Caco-2 (cell line): ENCODE measurements at regions not wholly inside any gene's neighbourhood (a gene's known extent, or its start where the extent isn't known, plus 50 kb on each side); places are given as distances from the start of the nearest gene placed in this dataset.
"Not testable (repeated sequence)": the region's sequence is repeated elsewhere in the genome, so short reads cannot be mapped to it uniquely, and the experiment has no call there.

Source experiments
- BruUV-seq: library from RNA; stranded (reverse); fragments of 400-500 nt; replicated peaks from 2 replicates; lab custom pipeline; 2021; lab: Mats Ljungman, UMichigan
- CTCF ChIA-PET: fragments of 300-600 bp; sonication (Branson Sonifier 250); formaldehyde crosslinking; loops from one replicate; lab custom pipeline; 2022; ENCODE audit warnings: antibody characterized with exemption; lab: Charles Lee
- POLR2A ChIA-PET: fragments of 300-600 bp; sonication (Branson Sonifier 250); formaldehyde crosslinking; loops from one replicate; lab custom pipeline; 2022; ENCODE audit warnings: antibody characterized with exemption; lab: Charles Lee
- DNase-seq, 2 experiments: peaks; one replicate each; pipeline versions ENCODE4 v3.0.0 to v3.0.0-alpha.2; 2020 to 2022
- H3K27me3 ChIP-seq: replicated peaks from 2 replicates; pipeline ENCODE4 v1.6.0; 2011; ENCODE audit warnings: low read length; ENCODE audit not compliant: control insufficient read depth, insufficient read depth
- H3K36me3 ChIP-seq: 2 replicates; pipeline ENCODE4 v1.5.1; 2011; ENCODE audit warnings: low read length; ENCODE audit not compliant: control insufficient read depth, insufficient read depth
- H3K4me1 ChIP-seq: fragments of 250-450 bp; sonication (Bioruptor Pico); 2 replicates; pipeline ENCODE4 v1.5.1; 2020; ENCODE audit warnings: mild to moderate bottlenecking
- H3K4me3 ChIP-seq: 2 replicates; pipeline ENCODE4 v1.5.1; 2011; ENCODE audit warnings: low read depth, mild to moderate bottlenecking, control low read depth, low read length
- H3K9me3 ChIP-seq: fragments of 250-450 bp; sonication (Bioruptor Pico); 2 replicates; pipeline ENCODE4 v1.5.1; 2020; ENCODE audit warnings: mild to moderate bottlenecking, moderate library complexity
- H3K27ac Mint-ChIP-seq: one replicate; pipeline ENCODE4 v1.8.0; 2022; ENCODE audit warnings: mixed read lengths; ENCODE audit not compliant: unreplicated experiment
- H3K27me3 Mint-ChIP-seq: one replicate; pipeline ENCODE4 v1.8.0; 2022; ENCODE audit warnings: mixed read lengths; ENCODE audit not compliant: insufficient read depth, unreplicated experiment
- H3K36me3 Mint-ChIP-seq: one replicate; pipeline ENCODE4 v1.8.0; 2022; ENCODE audit warnings: mild to moderate bottlenecking, mixed read lengths; ENCODE audit not compliant: insufficient read depth, unreplicated experiment
- H3K4me1 Mint-ChIP-seq: one replicate; pipeline ENCODE4 v1.8.0; 2022; ENCODE audit warnings: low read depth, mixed read lengths; ENCODE audit not compliant: unreplicated experiment
- H3K4me3 Mint-ChIP-seq: one replicate; pipeline ENCODE4 v1.8.0; 2022; ENCODE audit warnings: mild to moderate bottlenecking, moderate library complexity, mixed read lengths; ENCODE audit not compliant: unreplicated experiment
- H3K9me3 Mint-ChIP-seq: one replicate; pipeline ENCODE4 v1.8.0; 2022; ENCODE audit warnings: mixed read lengths; ENCODE audit not compliant: unreplicated experiment
- CTCF ChIP-seq, 2 experiments: fragments of 200-600 bp in 1 of 2; IDR thresholded peaks; 1 replicate in 1 of 2; 2 replicates in 1 of 2; pipeline versions ENCODE4 v1.5.1 to v1.8.0; 2011 to 2022; ENCODE audit warnings: antibody characterized with exemption in 1 of 2, control low read depth in 1 of 2, inconsistent platforms in 1 of 2, low read depth in 1 of 2, low read length in 1 of 2, mild to moderate bottlenecking in 1 of 2, moderate library complexity in 1 of 2; ENCODE audit not compliant: insufficient read depth in 1 of 2, severe bottlenecking in 1 of 2, unreplicated experiment in 1 of 2
- intact Hi-C: fragments of 100-400 bp; cut with micrococcal nuclease; formaldehyde crosslinking; loops from one replicate; pipeline ENCODE4 v1.10.0; 2022; ENCODE audit not compliant: unreplicated experiment

GRCh38 chr12:38204831-38205230, 111.7 kb upstream of the ALG10B start:
- H3K4me1 ChIP-seq, result no peaks in the 10 kb centered on the region
- H3K4me3 ChIP-seq, result no peak overlapping the region
- no TSS peak for BruUV-seq
- Mint-ChIP-seq H3K4me1 (no peaks in the 10 kb centered on the region), H3K36me3 (no peaks in the 10 kb centered on the region), H3K27me3 (no peaks in the 10 kb centered on the region), H3K4me3 (no peak overlapping the region), H3K27ac (no peak overlapping the region), H3K9me3 (peaks cover under 1% of the 10 kb centered on the region)
- ChIA-PET POLR2A (no interaction called here), CTCF (no interaction called here)
- intact Hi-C loops, result no loop called here
- no peaks in the 10 kb centered on the region for H3K27me3 ChIP-seq
- H3K36me3 ChIP-seq, result no peaks in the 10 kb centered on the region
- no peaks in the 10 kb centered on the region for H3K9me3 ChIP-seq
- DNase-seq, result no peak
- no peak for TF ChIP-seq CTCF (IDR thresholded peaks at IDR 0.05; ENCODE audit: insufficient read depth in 1 of 2, low read depth in 1 of 2, low read length in 1 of 2, severe bottlenecking in 1 of 2, unreplicated experiment in 1 of 2)

- H3K9me3 Mint-ChIP-seq, result no peaks in the 10 kb centered on the region
- POLR2A ChIA-PET, result no interaction called here
Measured at GRCh38 chr12:38222011-38222410, 94.6 kb upstream of the ALG10B start.

DNA sequence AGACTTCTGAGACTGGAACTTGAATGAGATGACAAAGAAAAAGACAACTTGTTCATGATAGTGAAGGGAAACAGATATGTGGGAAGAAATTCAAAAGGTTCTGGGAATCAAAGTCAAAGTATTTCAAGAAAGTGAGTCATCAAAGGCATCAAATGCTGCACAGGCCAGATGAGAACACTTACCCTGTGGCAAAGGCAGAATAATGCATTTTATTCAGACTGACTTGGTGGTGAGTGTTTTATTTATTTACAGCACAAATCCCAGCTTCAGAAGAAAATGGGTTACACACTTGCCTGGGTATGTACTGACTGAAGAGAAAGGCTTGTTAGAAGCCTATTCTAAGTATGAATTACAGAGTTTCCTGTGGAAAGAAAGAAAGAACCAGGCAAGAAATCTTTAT, 78.2 kb upstream of the ALG10B start:
- H3K9me3 Mint-ChIP-seq, H3K27ac Mint-ChIP-seq, H3K4me3 Mint-ChIP-seq, H3K27me3 Mint-ChIP-seq, intact Hi-C loops, H3K4me3 ChIP-seq, H3K4me1 Mint-ChIP-seq, BruUV-seq, H3K9me3 ChIP-seq, H3K36me3 Mint-ChIP-seq, H3K36me3 ChIP-seq, H3K4me1 ChIP-seq, DNase-seq, POLR2A ChIA-PET, CTCF ChIA-PET, H3K27me3 ChIP-seq: not testable (repeated sequence)

More at GRCh38 chr12:38222011-38222410, 94.6 kb upstream of the ALG10B start:
- peaks cover 11% of the 10 kb centered on the region for H3K4me1 ChIP-seq
- H3K27me3 ChIP-seq, result no peaks in the 10 kb centered on the region
- no peaks in the 10 kb centered on the region for H3K9me3 ChIP-seq
- no peaks in the 10 kb centered on the region for H3K36me3 Mint-ChIP-seq
- H3K4me3 Mint-ChIP-seq, result peak overlapping the region; percentile 33
- no TSS peak for BruUV-seq
- no peaks in the 10 kb centered on the region for H3K36me3 ChIP-seq
- peak overlapping the region; percentile 30 for H3K27ac Mint-ChIP-seq
- TF ChIP-seq CTCF (IDR thresholded peaks at IDR 0.05; ENCODE audit: insufficient read depth in 1 of 2, low read depth in 1 of 2, low read length in 1 of 2, severe bottlenecking in 1 of 2, unreplicated experiment in 1 of 2), result no peak
- no peak overlapping the region for H3K4me3 ChIP-seq
- peak; percentile 30 to 49 for DNase-seq
- CTCF ChIA-PET, result no interaction called here
- intact Hi-C loops, result no loop called here
- H3K27me3 Mint-ChIP-seq, result no peaks in the 10 kb centered on the region
- H3K4me1 Mint-ChIP-seq, result peaks cover 10% of the 10 kb centered on the region

DNA sequence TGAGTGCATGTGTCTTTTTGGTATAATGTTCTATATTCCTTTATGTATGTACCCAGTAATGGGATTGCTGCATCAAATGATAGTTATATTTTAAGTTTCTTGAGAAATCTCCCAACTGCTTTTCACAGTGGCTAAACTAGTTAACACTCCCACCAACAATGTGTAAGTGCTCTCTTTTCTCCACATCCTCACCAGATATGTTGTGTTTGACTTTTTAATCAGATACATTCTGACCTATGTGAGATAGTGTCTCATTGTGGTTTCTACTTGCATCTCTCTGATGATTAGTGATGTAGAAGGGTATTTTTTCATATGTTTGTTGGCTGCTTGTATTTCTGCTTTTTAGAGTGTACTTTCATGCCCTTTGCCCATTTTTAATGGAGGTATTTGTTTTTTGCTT, 62.8 kb upstream of the ALG10B start:
- Mint-ChIP-seq H3K9me3 (no peaks in the 10 kb centered on the region), H3K27ac (no peak overlapping the region), H3K36me3 (no peaks in the 10 kb centered on the region), H3K4me1 (no peaks in the 10 kb centered on the region), H3K27me3 (no peaks in the 10 kb centered on the region), H3K4me3 (no peak overlapping the region)
- ChIA-PET CTCF (no interaction called here), POLR2A (no interaction called here)
- Histone ChIP-seq H3K4me1 (peaks cover 7% of the 10 kb centered on the region; the same call in 1 of the 2 replicates), H3K4me3 (no peak overlapping the region), H3K36me3 (no peaks in the 10 kb centered on the region), H3K27me3 (no peaks in the 10 kb centered on the region), H3K9me3 (no peaks in the 10 kb centered on the region)
- no TSS peak for BruUV-seq
- no peak for DNase-seq
- no peak for TF ChIP-seq CTCF (IDR thresholded peaks at IDR 0.05; ENCODE audit: insufficient read depth in 1 of 2, low read depth in 1 of 2, low read length in 1 of 2, severe bottlenecking in 1 of 2, unreplicated experiment in 1 of 2)
- intact Hi-C loops, result no loop called here
